Glomerular visceral epithelial cell (primary cell): ENCODE measurements at regions not wholly inside any gene's neighbourhood (a gene's known extent, or its start where the extent isn't known, plus 50 kb on each side); places are given as distances from the start of the nearest gene placed in this dataset.

Experiments
- DNase-seq: peaks from one replicate; pipeline ENCODE4 v3.0.0-alpha.2; 2016; ENCODE audit errors: extremely low spot score

DNA sequence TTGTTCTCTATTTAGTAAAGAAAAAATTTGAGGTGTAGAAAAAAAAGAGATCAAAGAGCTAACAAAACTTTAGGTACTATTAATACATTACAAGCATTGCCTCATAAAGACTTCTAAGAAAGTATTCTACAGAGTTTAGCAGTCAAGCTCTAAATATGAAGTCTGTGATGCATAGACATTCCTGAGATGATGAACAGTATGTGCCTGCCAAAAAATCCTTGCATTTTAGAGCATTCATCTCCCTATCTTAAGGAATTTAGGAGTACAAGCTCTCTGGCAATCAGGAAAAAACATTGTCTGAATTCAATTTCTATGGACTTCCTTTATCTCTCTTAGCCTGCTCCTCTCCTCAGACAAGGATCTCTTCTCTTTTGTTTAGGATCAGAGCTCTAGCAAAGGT, 202.6 kb upstream of the LRFN5 start:
- no peak for DNase-seq

DNA sequence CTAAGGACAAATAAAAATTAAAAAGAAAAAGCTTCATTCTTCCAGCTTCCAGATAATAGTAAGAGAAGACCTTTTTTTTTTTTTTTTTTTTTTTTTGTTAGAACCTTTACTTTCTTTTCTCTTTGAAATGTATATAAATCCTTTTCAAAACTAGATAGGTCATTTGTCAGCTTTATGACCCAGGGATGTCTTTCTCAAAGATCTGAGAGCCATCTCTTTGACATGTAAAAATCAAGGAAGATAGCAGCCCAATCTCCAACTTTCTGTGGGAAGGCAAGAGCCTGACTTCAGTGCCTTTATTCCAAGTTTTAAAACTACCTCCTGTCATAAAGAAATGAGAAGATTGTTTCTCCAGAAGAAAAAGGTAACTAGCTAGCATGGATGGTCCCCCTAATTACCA, 203.3 kb upstream of the LRFN5 start:
- no peak for DNase-seq

DNA sequence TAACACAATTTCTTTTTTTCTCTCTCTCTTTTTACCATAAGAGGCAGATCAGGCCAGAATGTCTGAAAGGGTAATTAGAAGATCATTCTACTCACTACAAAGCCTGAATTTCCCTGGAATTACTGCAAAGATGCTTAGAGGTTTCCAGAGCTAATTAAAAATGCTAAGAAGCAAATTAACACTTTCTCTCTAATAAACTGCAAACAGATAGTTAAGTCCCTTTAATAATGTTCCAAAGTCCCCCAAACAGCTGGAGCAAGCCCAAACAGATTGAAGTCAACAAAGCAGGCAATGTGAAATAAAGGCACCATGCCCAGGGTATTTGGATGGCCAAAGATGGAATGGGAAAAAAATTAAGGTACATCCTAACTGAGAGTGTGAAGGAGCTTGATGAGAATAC, 208.8 kb upstream of the LRFN5 start:
- no peak for DNase-seq

DNA sequence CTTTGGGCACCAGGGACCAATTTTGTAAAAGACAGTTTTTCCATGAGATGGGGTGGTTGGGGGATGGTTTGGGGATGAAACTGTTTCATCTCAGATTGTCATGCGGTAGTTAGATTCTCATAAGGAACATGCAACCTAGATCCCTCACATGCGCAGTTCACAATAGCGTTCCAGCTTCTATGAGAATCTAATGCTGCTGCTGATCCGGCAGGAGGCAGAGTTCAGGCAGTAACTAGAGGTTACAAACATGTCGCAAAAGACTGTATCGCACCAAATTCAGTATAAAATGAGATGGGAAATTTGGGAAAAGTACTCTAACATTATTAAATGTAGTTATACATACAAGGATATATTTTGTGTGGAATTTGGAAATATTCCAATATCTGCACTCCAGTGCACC, 213.2 kb upstream of the LRFN5 start:
- no peak for DNase-seq

DNA sequence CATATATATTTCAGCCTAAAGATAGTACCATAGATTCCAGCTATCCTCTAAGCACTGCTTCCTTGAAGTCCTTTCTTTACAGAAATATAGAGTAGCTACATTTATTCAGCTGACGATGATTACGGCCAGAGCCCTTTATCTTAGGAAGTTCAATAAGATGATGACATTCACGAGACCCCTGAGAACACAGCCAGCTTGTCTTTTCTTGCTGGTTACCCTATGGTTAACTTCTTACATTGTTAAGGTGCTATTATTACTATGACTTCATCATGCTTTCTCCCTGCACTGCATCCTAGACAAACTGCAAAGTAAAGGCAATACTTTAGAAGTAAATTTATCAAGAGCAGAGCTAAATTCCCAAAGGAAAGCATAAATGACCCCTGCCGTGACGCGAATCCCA, 214.4 kb upstream of the LRFN5 start:
- no peak for DNase-seq

DNA sequence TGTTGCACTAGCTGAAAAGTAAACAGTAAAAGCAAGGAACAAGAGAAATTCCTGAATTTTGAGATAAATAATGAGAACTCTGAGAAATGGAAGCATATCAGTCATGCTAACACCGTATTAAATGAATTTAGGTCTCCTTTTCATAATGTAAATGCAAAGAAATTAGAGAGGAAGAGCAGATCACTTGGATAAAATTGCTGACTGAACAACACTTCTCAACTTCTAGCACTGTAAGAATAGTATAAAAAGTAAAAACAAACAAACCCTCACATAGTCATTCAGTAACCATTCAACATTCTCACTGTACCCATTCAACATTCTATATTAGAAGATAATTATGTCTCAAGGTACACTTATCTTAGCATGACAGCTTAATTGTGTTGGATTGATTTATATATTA, 217.3 kb upstream of the LRFN5 start:
- DNase-seq: no peak

DNA sequence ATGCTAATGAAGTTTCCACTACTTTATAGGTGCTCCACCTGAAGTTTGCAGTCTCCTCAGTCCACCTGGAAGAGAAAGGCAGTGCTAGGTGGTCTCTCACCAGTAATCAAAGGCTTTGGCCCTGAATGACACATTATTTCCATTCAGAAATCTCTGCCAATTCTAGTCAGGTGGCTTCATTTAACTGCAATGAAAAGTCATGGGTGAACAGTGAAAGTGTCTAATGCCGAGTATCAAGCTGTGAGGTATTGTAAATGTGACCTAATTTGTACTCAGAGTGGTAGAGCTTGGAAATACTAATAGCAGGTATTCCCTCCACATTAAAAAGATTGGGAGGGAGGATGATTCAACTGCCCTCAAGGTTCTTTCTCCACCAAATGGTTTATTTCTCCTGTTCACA, 220.9 kb upstream of the LRFN5 start:
- no peak for DNase-seq

DNA sequence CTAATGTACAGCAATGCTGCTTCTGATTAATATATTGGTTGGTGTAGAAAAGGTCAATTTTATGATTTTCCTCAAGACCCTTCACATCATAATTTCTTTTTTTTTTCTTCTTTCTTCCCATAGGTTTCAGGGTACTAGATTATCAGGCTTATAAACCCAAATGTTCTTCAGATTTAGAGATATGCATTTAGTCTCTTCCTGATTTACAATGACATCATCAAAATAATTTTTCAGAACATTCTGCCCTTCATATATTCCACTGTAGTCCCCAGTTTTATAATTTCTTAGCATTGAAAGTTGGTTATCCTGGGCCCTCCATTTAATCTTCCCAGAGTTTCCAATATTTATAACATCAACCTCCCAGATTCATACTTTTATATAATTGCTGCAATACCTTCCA, 226.7 kb upstream of the LRFN5 start:
- no peak for DNase-seq

DNA sequence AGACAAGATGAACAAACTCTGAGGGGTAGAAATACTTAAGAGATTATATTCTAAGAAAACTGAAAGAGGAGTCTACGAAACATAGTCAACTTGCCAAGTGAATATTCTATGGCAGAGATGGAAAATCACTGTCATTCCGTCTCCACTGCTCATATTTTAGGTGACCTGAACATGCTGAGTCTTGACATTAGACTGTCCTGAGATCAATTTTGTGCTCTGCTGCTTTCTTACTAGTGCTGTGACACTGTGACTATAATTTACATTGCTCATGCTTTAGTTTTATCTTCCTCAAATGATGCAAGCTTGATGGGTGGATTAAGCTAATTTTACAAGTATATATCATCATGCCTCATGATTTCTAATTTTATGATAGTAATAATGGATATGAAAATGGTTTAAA, 228.2 kb upstream of the LRFN5 start:
- DNase-seq: no peak

DNA sequence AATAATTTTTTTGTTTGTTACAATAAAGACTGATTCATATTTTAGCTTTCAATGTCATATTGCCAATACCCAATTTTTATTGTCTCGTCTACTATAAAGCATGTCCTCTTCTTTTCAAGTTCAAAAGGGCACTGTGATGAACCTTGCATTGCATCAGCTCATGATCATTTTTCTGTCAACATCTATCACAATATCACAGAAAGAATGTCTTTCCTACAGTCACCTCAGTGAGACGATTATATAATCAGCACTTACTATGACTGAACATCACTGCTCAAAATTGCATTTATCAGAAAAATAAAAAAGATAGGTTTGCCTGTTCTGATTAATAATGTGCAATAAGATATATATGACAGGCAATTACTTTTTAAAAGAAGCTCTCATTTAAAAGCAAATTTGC, 228.7 kb upstream of the LRFN5 start:
- no peak for DNase-seq

DNA sequence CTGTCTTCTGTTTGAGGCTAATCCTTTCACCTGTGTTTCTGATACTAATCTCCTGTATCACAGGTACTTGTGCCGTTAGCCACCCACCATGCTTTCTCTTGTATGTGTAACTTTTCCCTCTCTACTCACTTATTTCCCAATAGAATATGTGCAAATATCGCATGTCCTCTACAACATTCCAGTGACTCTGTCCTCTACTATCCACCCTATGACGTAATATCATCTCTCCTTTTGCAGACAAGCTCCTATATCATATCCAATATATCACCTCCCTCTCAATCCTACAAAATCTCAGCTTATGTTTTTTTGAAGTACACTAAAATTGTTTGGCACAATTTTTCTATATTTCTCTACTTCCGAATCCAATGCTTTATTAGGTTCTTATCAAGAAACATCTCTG, 232.6 kb upstream of the LRFN5 start:
- DNase-seq: no peak

DNA sequence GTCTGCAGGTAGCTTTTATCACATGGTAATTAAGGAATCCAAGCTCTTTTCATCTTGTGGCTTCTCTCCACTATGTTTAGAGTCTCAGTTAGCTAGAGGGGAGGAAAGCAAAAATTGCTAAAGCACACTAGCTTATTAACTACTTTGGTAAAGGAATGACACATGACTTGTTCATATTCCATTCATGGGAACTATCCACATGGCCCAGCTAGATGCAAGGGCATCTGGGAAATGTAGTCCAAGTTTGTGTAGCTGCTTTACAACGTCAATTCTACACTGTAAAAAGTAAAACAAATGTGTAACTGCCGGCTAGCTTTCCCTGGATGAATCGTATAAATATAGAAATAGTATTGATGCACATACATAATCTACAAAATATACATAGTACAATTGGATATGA, 244.5 kb upstream of the LRFN5 start:
- no peak for DNase-seq

DNA sequence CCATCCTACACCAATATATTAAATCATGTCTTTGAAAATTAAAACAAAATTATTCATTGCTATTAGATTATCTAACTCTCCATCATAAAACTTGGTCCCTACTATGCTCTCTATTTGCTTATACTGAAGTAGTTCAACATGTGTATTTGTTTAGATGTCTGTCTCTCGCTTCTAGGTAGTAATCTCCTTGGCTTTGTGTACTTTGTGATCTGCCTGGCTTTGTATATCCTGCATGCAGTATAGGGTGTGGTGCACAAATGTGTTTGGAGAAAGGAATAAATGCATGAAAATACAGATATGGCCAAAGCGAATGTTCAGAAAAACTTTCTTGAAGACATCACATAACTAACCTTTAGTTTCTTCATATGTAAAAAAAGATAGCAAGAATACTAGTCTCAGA, 246.6 kb upstream of the LRFN5 start:
- no peak for DNase-seq

DNA sequence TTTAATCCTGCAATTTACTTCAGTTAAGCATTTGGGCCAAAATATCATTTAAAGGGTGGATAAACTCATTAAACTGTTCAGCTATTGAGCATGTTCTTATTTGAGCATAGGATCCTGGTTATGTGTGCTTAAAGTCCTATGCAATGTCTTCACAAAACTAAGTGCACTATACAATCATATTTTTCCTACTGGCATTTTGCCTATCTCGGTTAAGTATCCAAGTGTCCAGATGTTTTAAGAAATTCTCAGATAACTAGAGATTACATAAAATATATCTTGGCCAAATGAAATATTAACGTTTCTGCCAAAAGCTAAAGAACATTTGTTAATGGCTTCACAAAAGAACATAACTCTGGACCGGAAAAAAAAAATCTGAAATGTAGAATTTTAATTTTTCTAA, 250.8 kb upstream of the LRFN5 start:
- no peak for DNase-seq

DNA sequence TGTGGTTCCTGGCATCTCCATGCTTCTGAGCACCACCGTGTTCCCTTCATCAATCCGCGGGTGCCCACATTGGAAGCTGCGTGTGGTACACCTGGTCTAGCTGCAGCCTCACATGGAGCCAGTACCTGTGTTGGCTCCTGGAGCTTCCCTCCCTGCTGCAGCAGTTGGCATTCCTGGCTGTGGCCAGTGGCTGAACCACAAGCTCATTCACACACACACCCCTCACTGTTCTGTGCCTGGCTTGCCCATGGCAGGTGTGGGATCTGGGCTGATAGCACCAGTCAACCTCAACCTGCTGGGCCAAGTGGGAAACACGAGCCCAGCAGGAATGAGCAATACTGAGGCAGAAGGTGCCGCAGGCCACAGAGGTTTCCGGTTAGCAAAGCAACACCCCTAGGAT, 256.2 kb upstream of the LRFN5 start:
- DNase-seq: no peak

DNA sequence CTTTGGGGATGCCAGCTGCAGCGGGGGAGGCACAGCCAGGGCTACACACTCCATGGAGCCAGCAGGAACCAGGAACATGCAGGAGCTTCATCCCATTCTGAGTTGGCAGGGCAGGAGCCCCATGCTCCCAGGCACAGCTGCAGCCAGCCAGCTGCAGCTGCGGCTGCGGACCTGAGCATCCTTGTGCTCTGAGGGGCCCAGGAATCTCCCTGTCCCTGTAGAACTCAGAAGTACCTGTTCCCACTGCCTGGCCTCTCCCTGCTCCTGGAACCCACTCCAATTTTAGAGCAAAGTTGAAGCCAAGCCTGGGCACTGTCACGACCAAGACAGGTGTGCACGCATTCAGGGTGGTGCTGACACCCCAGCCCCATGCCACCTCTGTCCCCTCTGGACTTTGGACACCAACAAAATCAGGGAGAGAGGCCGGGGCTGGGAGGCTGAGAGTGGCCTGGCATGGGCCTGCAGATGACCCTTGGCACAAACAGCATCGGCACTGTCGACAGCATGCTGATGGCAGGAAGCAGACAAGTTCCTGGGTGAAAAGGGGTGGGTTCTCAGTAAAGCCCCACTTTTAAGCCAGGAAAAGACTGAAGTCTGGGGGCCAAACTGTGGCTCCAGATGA, 257.3 kb upstream of the LRFN5 start:
- DNase-seq: no peak

DNA sequence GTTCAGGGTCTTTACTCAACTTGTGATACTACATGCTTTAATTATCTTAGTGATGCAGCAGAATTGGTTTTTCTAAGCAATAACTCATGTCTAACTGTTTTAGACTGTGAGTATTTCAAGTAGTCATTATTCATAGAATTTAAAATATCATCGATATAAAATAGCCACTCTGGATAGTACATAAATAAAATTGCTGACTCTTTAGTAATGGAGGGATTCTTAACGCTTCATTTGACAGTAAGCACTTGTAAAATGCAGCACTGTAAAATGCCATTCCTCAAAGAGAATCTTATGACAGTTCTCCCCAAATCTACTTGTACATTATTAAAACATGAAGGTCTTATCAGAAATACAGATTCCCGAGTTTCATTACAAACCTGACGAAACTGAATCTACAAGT, 262.8 kb upstream of the LRFN5 start:
- no peak for DNase-seq

DNA sequence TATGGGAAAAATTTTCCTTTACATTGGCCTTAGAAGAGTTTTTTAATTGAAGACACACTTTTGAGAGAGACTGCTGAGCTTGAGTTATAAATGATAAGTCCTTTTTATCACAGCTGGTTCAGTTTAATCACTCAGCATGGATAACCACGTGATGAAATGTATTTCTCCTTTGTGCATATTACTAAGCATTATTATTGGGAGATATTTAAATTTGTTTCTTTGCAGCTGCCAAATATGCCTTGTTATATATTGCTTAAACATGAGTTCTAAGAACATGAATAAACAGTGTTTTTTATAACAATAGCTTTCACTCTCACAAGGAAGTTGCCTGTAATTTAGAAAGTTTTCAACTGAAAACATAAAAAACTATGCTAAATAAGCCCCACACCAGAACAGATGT, 293.5 kb upstream of the LRFN5 start:
- DNase-seq: no peak

DNA sequence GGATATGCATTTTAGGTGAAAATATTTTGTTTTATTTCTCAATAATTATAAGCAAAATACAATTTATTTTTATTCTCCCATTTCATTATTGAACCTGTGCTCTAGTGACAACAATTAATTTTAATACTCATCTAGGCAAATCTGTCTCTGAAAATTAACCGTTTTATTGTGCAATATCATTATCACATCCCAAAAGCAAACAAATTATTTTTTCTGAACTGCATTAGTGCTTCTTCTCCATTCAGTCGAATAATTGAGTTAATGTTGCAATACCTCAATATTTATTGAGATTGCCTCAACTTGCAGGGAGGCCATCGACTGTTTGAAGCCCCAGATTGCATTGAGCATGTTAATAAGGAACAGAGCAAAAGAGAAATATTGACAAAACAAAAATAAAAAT, 303.2 kb upstream of the LRFN5 start:
- no peak for DNase-seq

DNA sequence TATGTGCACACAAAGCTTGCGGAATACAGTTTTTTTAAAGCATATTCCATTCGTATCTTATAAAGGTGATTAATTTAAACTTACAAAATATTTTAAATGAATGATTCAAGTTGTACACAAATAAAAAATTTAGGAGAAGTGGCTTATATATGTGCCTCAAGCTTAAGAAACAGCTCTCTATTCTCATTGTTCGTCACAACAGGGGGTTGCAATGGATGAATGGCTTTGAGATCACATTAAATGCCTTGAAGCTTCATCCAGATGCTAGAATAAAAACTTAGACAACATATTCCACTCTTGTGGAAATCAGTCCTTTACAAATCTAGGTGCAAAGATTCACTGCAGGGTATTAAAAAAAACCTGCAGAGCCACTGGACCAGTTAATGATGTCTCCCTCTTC, 303.9 kb upstream of the LRFN5 start:
- no peak for DNase-seq

DNA sequence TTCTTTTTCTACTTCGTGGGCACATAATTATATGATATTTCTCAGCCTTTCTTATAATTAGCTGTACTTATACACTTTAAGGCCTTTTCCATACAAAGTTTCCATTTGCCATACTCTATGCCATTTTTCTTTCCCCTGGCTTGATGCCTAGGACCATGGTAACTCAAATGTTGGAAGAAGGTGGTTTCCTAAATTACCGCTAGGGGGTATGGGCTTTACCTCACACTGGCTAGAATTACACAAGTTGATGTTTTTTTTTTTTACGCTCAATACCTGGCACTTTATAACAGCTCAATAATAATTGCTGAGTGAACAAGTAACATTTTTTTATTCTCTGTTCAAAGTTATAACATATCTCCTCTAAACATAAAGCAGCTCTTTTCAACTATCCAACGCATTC, 306.8 kb upstream of the LRFN5 start:
- DNase-seq: no peak

DNA sequence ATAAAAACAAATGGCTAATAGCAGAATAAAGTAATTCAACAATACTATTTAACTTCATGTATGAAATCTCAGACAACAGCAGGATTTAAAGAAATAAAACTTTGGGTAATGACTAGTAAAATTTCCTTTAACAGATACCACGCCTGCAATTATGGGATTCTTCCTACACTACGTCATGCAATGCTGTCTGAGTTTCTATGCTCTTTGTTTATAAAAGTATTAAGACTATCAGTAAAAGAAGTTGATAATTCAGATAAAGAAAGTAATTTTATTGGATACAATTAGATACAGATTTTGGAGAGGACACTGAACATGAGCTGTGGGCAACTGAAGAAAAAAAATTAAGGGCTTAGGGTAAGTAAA, 308.4 kb upstream of the LRFN5 start:
- DNase-seq: no peak

DNA sequence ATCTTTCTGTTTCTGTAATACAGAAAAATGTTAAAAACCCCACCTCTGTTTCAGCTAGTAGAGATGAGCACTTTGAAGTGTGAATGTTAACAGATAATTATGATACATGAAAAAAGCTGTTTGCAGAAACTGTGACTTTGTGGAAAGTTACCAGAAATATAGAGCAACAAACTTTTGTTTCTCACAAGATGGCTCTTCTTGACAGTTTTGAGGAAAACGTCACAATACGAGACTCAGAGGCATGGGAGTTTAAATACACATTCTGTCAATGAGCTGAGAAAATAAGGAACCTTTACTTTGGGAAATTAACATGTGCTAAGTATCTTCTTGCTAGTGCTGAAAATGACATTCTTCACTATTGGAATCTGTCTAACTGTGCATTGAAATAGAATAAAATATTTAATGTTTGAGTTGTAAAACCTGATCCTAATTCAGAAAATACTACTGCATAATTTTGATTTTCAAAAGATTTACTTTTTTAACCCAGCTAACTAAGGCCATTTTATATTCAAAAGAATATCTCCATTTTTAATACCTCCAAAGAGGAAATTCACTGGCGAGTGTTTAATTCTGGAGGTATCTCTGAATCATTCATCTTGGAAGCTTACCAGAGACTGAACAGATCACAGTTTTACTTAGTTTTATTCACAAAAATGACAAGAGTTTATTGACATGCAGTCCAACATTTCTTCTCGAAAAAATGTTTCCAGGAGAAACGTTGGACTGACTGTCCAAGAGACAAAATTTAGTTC, 308.9 kb upstream of the LRFN5 start:
- DNase-seq: no peak

DNA sequence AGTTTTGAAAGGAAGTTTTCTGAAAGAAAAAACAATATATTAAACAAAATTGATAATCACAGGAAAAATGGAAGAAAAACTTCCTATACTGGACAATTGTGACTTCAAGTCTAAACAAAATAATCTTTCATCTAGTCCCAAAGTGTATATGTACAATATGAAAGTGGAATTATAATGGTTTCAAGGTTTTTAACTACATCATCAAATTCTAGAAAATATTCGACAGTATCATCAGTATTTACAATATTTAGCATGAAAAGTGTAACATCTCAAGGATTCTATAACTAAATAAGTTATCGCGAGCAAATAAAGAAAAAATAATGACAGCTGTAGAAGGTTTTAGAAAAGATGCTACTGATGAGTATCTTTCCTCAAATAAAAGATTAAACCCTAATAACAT, 310.9 kb upstream of the LRFN5 start:
- DNase-seq: no peak
